NCI-H345 (cell line): ENCODE measurements at regions not wholly inside any gene's neighbourhood (a gene's known extent, or its start where the extent isn't known, plus 50 kb on each side); places are given as distances from the start of the nearest gene placed in this dataset.
"Not testable (repeated sequence)": the region's sequence is repeated elsewhere in the genome, so short reads cannot be mapped to it uniquely, and the experiment has no call there.

Source experiments
- DNase-seq: peaks from one replicate; lab custom pipeline; 2025; lab: John Stamatoyannopoulos, UW

GRCh38 chr1:230591678-230592077 lies 50.6 kb upstream of the COG2 start:
- no peak for DNase-seq

- DNase-seq: no peak
Measured at GRCh38 chr1:230589951-230590350, 52.3 kb upstream of the COG2 start.

- DNase-seq: no peak
Measured at GRCh38 chr1:230588323-230588746, 53.9 kb upstream of the COG2 start.

GRCh38 chr1:230587061-230587460 lies 55.2 kb upstream of the COG2 start:
- DNase-seq: no peak

- DNase-seq: no peak
Measured at GRCh38 chr1:230584660-230585059, 57.6 kb upstream of the COG2 start.

GRCh38 chr1:230581446-230582079 lies 60.7 kb upstream of the COG2 start:
- no peak for DNase-seq

- DNase-seq: no peak
Measured at GRCh38 chr1:230578616-230579015, 63.7 kb upstream of the COG2 start.

- DNase-seq: no peak
Measured at GRCh38 chr1:230577537-230577936, 64.7 kb upstream of the COG2 start.

GRCh38 chr1:230575886-230576500 lies 66.3 kb upstream of the COG2 start:
- no peak for DNase-seq

GRCh38 chr1:230574502-230574901 lies 67.8 kb upstream of the COG2 start:
- no peak for DNase-seq

GRCh38 chr1:230573658-230574057 lies 68.6 kb upstream of the COG2 start:
- DNase-seq: no peak

- no peak for DNase-seq
Measured at GRCh38 chr1:230572121-230573105, 69.9 kb upstream of the COG2 start.

- no peak for DNase-seq
Measured at GRCh38 chr1:230570724-230571360, 71.4 kb upstream of the COG2 start.

GRCh38 chr1:230569201-230569600 lies 73.1 kb upstream of the COG2 start:
- DNase-seq: no peak

- no peak for DNase-seq
Measured at GRCh38 chr1:230568676-230569075, 73.6 kb upstream of the COG2 start.

GRCh38 chr1:230568008-230568407 lies 74.3 kb upstream of the COG2 start:
- DNase-seq: no peak

- DNase-seq: no peak
Measured at GRCh38 chr1:230567221-230567575, 75.1 kb upstream of the COG2 start.

- DNase-seq: not testable (repeated sequence)
Measured at GRCh38 chr1:230566532-230567220, 75.6 kb upstream of the COG2 start.

- DNase-seq: no peak
Measured at GRCh38 chr1:230565141-230565540, 77.1 kb upstream of the COG2 start.

- no peak for DNase-seq
Measured at GRCh38 chr1:230563591-230563990, 78.7 kb upstream of the COG2 start.

GRCh38 chr1:230561570-230561969 lies 80.7 kb upstream of the COG2 start:
- no peak for DNase-seq

- DNase-seq: no peak
Measured at GRCh38 chr1:230558324-230558723, 84.0 kb upstream of the COG2 start.
